Mucosa of rectum (tissue), 2 donors: ENCODE measurements at regions not wholly inside any gene's neighbourhood (a gene's known extent, or its start where the extent isn't known, plus 50 kb on each side); places are given as distances from the start of the nearest gene placed in this dataset.

Experiments
- H3K27ac ChIP-seq, 2 donors: one replicate each; pipeline ENCODE4 v1.7.0; 2013; ENCODE audit warnings: inconsistent platforms in 2 of 2, low read depth in 2 of 2, low read length in 2 of 2
- H3K27me3 ChIP-seq, 2 donors: one replicate each; pipeline ENCODE4 v1.7.0; 2013; ENCODE audit warnings: low read length in 2 of 2; ENCODE audit not compliant: control insufficient read depth in 2 of 2, insufficient read depth in 2 of 2
- H3K36me3 ChIP-seq, 2 donors: one replicate each; pipeline ENCODE4 v1.7.0; 2013; ENCODE audit warnings: low read length in 2 of 2; ENCODE audit not compliant: control insufficient read depth in 2 of 2, insufficient read depth in 2 of 2
- H3K4me1 ChIP-seq, 2 donors: one replicate each; pipeline ENCODE4 v1.7.0; 2013; ENCODE audit warnings: low read length in 2 of 2, mild to moderate bottlenecking in 1 of 2; ENCODE audit not compliant: control insufficient read depth in 2 of 2, insufficient read depth in 2 of 2
- H3K4me3 ChIP-seq, 2 donors: one replicate each; pipeline ENCODE4 v1.7.0; 2013; ENCODE audit warnings: low read length in 2 of 2
- H3K9ac ChIP-seq, 2 donors: one replicate each; pipeline ENCODE4 v1.7.0; 2013; ENCODE audit warnings: low read length in 2 of 2, low read depth in 1 of 2, mild to moderate bottlenecking in 1 of 2
- H3K9me3 ChIP-seq, 2 donors: one replicate each; pipeline ENCODE4 v1.7.0; 2013; ENCODE audit warnings: low read length in 2 of 2; ENCODE audit not compliant: control insufficient read depth in 2 of 2
- donor health status: healthy.
- donor health status: Normal muscosa, but diverticular disease.

DNA sequence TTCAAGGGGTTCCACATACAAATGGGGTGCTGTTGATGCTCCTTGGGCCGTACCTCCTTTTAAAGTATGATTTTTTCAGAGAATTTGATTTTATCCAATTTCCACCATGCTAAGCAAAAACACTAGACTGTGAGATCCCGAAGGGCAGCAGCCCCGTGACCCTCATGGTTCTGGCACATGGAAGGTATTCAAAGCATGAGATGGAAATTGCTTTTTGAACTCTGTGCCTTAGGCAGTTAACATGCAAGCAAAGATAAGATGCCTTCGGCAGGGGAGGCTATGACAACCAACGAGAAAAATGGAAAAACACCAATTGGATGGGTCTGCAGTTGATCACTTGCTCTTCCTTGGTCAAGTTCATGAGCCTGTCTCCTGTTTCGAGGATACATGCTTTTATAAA is 120.8 kb upstream of the DIO3 start:
- H3K27ac ChIP-seq = no peak overlapping the region
- H3K4me1 ChIP-seq = no peaks in the 10 kb centered on the region
- H3K9me3 ChIP-seq = no peaks in the 10 kb centered on the region
- no peaks in the 10 kb centered on the region for H3K36me3 ChIP-seq
- peaks cover 0 to 3% of the 10 kb centered on the region in 2 donors for H3K27me3 ChIP-seq
- H3K4me3 ChIP-seq = no peak overlapping the region
- no peak overlapping the region for H3K9ac ChIP-seq

GRCh38 chr14:101441710-101442109 is 119.6 kb upstream of the DIO3 start:
- Histone ChIP-seq H3K9ac (no peak overlapping the region), H3K36me3 (no peaks in the 10 kb centered on the region), H3K4me1 (no peaks in the 10 kb centered on the region), H3K27me3 (peaks cover 0 to 12% of the 10 kb centered on the region in 2 donors), H3K9me3 (no peaks in the 10 kb centered on the region), H3K4me3 (no peak overlapping the region), H3K27ac (no peak overlapping the region)

- Histone ChIP-seq H3K27me3 (peaks cover 0 to 13% of the 10 kb centered on the region in 2 donors), H3K9ac (no peak overlapping the region), H3K4me3 (no peak overlapping the region), H3K27ac (no peak overlapping the region), H3K9me3 (no peaks in the 10 kb centered on the region), H3K36me3 (no peaks in the 10 kb centered on the region), H3K4me1 (no peaks in the 10 kb centered on the region)
Observed at GRCh38 chr14:101442451-101442850, 118.8 kb upstream of the DIO3 start.

- H3K4me3 ChIP-seq = no peak overlapping the region
- H3K27me3 ChIP-seq = peaks cover 0 to 13% of the 10 kb centered on the region in 2 donors
- H3K36me3 ChIP-seq = no peaks in the 10 kb centered on the region
- H3K9me3 ChIP-seq = no peaks in the 10 kb centered on the region
- no peak overlapping the region for H3K27ac ChIP-seq
- H3K9ac ChIP-seq = no peak overlapping the region
- no peaks in the 10 kb centered on the region for H3K4me1 ChIP-seq
Observed at GRCh38 chr14:101444116-101444515, 117.2 kb upstream of the DIO3 start.

DNA sequence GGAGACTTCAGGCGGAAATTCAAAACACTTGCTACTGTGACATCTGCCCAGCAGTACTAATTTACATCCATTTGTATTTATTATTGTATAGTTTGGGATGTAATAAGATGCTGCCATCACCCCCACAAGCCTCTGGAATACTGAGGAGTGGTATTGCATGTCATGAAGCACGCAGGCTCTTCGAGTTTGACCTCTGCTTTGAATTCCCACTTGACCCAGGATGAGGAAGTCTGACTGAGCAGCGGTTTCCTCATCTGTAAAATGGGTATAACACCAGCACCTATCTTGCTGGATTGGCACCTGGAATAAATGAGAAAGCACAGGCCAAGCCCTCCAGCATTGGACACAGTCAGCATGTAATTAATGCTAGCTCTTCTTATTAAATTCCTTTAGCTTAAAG is 116.0 kb upstream of the DIO3 start:
- Histone ChIP-seq H3K4me1 (no peaks in the 10 kb centered on the region), H3K36me3 (no peaks in the 10 kb centered on the region), H3K27ac (no peak overlapping the region), H3K9me3 (no peaks in the 10 kb centered on the region), H3K9ac (no peak overlapping the region), H3K27me3 (peaks cover 0 to 13% of the 10 kb centered on the region in 2 donors), H3K4me3 (no peak overlapping the region)

DNA sequence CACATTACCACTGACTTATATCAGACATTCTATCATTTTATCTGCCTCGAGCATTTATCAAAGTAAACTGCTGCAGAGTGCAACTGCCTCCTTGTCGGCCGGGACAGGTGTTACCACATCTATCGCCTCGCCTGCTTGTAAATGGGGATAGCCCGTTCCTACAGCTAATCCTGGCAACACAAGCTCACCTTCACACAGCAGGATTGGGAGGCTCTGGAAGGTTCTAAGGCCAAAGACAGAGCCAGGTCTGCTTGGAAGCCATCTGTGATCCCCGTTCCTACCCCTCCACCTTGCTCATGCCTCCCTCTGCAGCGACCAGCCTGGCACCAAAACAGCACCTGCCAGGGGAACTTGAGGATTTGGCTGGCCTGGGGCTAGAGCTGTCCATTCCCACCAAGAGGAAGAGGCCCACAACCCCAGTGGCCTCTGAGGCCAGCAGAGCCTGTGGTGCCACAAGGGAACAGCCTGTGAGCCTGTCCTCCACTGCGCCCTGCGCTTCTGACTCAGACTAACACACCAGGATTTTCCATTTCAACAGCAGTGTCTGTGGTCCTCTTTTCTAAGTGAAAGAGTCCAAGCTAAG is 114.8 kb upstream of the DIO3 start:
- no peaks in the 10 kb centered on the region for H3K4me1 ChIP-seq
- H3K9me3 ChIP-seq = no peaks in the 10 kb centered on the region
- H3K36me3 ChIP-seq = no peaks in the 10 kb centered on the region
- H3K4me3 ChIP-seq = no peak overlapping the region
- no peak overlapping the region for H3K9ac ChIP-seq
- no peak overlapping the region for H3K27ac ChIP-seq
- H3K27me3 ChIP-seq = peaks cover 0 to 13% of the 10 kb centered on the region in 2 donors

DNA sequence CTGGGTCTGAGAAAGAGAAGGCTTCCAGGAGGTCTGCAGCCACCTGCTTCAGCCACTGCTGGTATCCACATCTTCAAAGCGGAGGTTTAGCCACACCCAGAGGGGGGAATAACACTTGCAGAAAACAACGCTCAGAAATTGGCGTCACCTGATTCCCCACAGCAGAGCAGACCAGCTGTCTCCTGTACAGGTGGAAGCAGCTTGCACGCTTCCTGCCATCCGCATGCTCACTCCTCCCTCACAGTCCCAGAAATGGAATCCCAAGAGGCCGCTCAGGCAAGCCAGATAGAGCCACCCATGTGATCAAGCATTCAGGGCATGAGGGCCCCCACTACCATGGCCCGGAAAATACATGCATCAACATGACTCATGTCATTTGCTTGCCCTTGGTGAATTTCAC is 112.2 kb upstream of the DIO3 start:
- Histone ChIP-seq H3K27ac (no peak overlapping the region), H3K9me3 (no peaks in the 10 kb centered on the region), H3K4me1 (no peaks in the 10 kb centered on the region), H3K36me3 (no peaks in the 10 kb centered on the region), H3K27me3 (peaks cover 0 to 13% of the 10 kb centered on the region in 2 donors), H3K9ac (no peak overlapping the region), H3K4me3 (no peak overlapping the region)

- no peak overlapping the region for H3K27ac ChIP-seq
- H3K9me3 ChIP-seq = no peaks in the 10 kb centered on the region
- no peaks in the 10 kb centered on the region for H3K36me3 ChIP-seq
- H3K9ac ChIP-seq = no peak overlapping the region
- no peak overlapping the region for H3K4me3 ChIP-seq
- no peaks in the 10 kb centered on the region for H3K4me1 ChIP-seq
- peaks cover 8 to 11% of the 10 kb centered on the region in 2 donors for H3K27me3 ChIP-seq
Observed at GRCh38 chr14:101451166-101451565, 110.1 kb upstream of the DIO3 start.

GRCh38 chr14:101453225-101453624 is 108.1 kb upstream of the DIO3 start:
- H3K36me3 ChIP-seq = no peaks in the 10 kb centered on the region
- H3K4me3 ChIP-seq = no peak overlapping the region
- no peak overlapping the region for H3K9ac ChIP-seq
- no peaks in the 10 kb centered on the region for H3K9me3 ChIP-seq
- no peaks in the 10 kb centered on the region for H3K4me1 ChIP-seq
- no peak overlapping the region for H3K27ac ChIP-seq
- peaks cover 9 to 14% of the 10 kb centered on the region in 2 donors for H3K27me3 ChIP-seq

DNA sequence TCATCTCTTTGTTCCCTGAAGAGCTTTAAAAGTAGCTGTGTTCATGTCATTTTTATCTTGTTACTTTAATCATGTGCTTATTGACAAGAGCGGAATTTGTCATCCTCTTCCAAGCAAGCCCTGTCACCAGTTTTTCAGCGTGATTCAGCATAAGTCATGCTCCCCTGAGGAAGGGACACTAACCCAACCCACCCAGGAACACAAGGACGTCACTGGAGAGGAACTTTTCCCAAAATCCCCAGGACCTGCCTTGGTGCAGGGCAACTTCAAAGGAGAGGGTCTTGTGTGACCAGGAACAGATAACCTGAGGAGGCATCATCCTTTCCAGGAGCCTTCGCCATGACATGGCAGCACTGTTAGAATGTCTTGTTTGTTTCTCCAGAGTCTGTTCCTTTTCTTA is 107.1 kb upstream of the DIO3 start:
- Histone ChIP-seq H3K27me3 (peaks cover 9 to 14% of the 10 kb centered on the region in 2 donors), H3K4me3 (no peak overlapping the region), H3K9ac (no peak overlapping the region), H3K36me3 (no peaks in the 10 kb centered on the region), H3K27ac (no peak overlapping the region), H3K9me3 (no peaks in the 10 kb centered on the region), H3K4me1 (peaks cover 0 to 3% of the 10 kb centered on the region in 2 donors)
